GM18519 (cell line): ENCODE measurements at regions not wholly inside any gene's neighbourhood (a gene's known extent, or its start where the extent isn't known, plus 50 kb on each side); places are given as distances from the start of the nearest gene placed in this dataset.
"Not testable (repeated sequence)": the region's sequence is repeated elsewhere in the genome, so short reads cannot be mapped to it uniquely, and the experiment has no call there.

Experiments used
- ATAC-seq: cut with Tn5 transposase; IDR thresholded peaks from one replicate; pipeline ENCODE4 v1.9.1; 2021; ENCODE audit warnings: mild to moderate bottlenecking, moderate library complexity; ENCODE audit not compliant: unreplicated experiment, low FRiP score

- no peak for ATAC-seq
Observed at GRCh38 chr11:10982704-10983510, 125.1 kb upstream of the ZBED5 start.

GRCh38 chr11:10979529-10979928 lies 121.7 kb upstream of the ZBED5 start:
- ATAC-seq = no peak

- ATAC-seq = no peak
Observed at GRCh38 chr11:10978198-10978597, 120.3 kb upstream of the ZBED5 start.

- ATAC-seq = no peak
Observed at GRCh38 chr11:10975287-10975721, 117.5 kb upstream of the ZBED5 start.

GRCh38 chr11:10973416-10973815 lies 115.6 kb upstream of the ZBED5 start:
- no peak for ATAC-seq

GRCh38 chr11:10970926-10971325 lies 113.1 kb upstream of the ZBED5 start:
- ATAC-seq = no peak

- no peak for ATAC-seq
Observed at GRCh38 chr11:10969387-10969786, 111.5 kb upstream of the ZBED5 start.

- not testable (repeated sequence) for ATAC-seq
Observed at GRCh38 chr11:10956884-10957283, 99.0 kb upstream of the ZBED5 start.

- ATAC-seq = no peak
Observed at GRCh38 chr11:10955616-10956015, 97.8 kb upstream of the ZBED5 start.

- no peak for ATAC-seq
Observed at GRCh38 chr11:10954184-10954583, 96.3 kb upstream of the ZBED5 start.

GRCh38 chr11:10952872-10953271 lies 95.0 kb upstream of the ZBED5 start:
- ATAC-seq = no peak

- ATAC-seq = not testable (repeated sequence)
Observed at GRCh38 chr11:10947935-10948334, 90.1 kb upstream of the ZBED5 start.

GRCh38 chr11:10946072-10946471 lies 88.2 kb upstream of the ZBED5 start:
- no peak for ATAC-seq

- no peak for ATAC-seq
Observed at GRCh38 chr11:10945196-10945595, 87.3 kb upstream of the ZBED5 start.

GRCh38 chr11:10943968-10944367 lies 86.1 kb upstream of the ZBED5 start:
- ATAC-seq = no peak

GRCh38 chr11:10942620-10943019 lies 84.8 kb upstream of the ZBED5 start:
- ATAC-seq = no peak

GRCh38 chr11:10941871-10942270 lies 84.0 kb upstream of the ZBED5 start:
- ATAC-seq = no peak

GRCh38 chr11:10941414-10941813 lies 83.6 kb upstream of the ZBED5 start:
- no peak for ATAC-seq

- ATAC-seq = no peak
Observed at GRCh38 chr11:10938650-10939387, 81.0 kb upstream of the ZBED5 start.

GRCh38 chr11:10938231-10938630 lies 80.4 kb upstream of the ZBED5 start:
- ATAC-seq = no peak

GRCh38 chr11:10937385-10937771 lies 79.5 kb upstream of the ZBED5 start:
- ATAC-seq = no peak
